A673 (cell line): ENCODE measurements at regions not wholly inside any gene's neighbourhood (a gene's known extent, or its start where the extent isn't known, plus 50 kb on each side); places are given as distances from the start of the nearest gene placed in this dataset.

Experiments
- BruUV-seq: library from RNA; stranded (reverse); fragments of 400-500 nt; replicated peaks from 2 replicates; lab custom pipeline; 2021; lab: Mats Ljungman, UMichigan
- CTCF ChIA-PET: fragments of 300-600 bp; sonication (Branson Sonifier 250); formaldehyde crosslinking; loops from one replicate; lab custom pipeline; 2022; ENCODE audit warnings: antibody characterized with exemption; lab: Charles Lee
- POLR2A ChIA-PET: fragments of 300-600 bp; sonication (Branson Sonifier 250); formaldehyde crosslinking; loops from one replicate; lab custom pipeline; 2022; ENCODE audit warnings: antibody characterized with exemption; ENCODE audit not compliant: low non-redundant PET; lab: Charles Lee
- DNase-seq: peaks from one replicate; pipeline ENCODE4 v3.0.0-alpha.2; 2015; ENCODE audit warnings: low spot score
- H3K27ac ChIP-seq: fragments of 200-600 bp; sonication (generic); 2 replicates; pipeline ENCODE4 v1.5.1; 2016; ENCODE audit warnings: mixed run types, low read depth, mild to moderate bottlenecking, mixed read lengths, antibody characterized with exemption, low read length; ENCODE audit not compliant: poor library complexity, severe bottlenecking
- H3K27me3 ChIP-seq: fragments of 200-600 bp; sonication (generic); replicated peaks from 2 replicates; pipeline ENCODE4 v1.6.1; 2017; ENCODE audit warnings: mixed run types, low read depth, mild to moderate bottlenecking, mixed read lengths, antibody characterized with exemption, low read length; ENCODE audit not compliant: insufficient read depth, poor library complexity
- H3K36me3 ChIP-seq: fragments of 200-600 bp; sonication (generic); 2 replicates; pipeline ENCODE4 v1.6.1; 2016; ENCODE audit warnings: mixed run types, mild to moderate bottlenecking, mixed read lengths, antibody characterized with exemption, low read length; ENCODE audit not compliant: insufficient read depth, poor library complexity, severe bottlenecking
- H3K4me1 ChIP-seq: fragments of 200-600 bp; sonication (generic); 2 replicates; pipeline ENCODE4 v1.6.1; 2017; ENCODE audit warnings: mixed run types, mild to moderate bottlenecking, mixed read lengths, antibody characterized with exemption, low read length; ENCODE audit not compliant: insufficient read depth, poor library complexity, severe bottlenecking
- H3K4me3 ChIP-seq: fragments of 200-600 bp; sonication (generic); 2 replicates; pipeline ENCODE4 v1.5.1; 2016; ENCODE audit warnings: low read depth, mixed run types, mild to moderate bottlenecking, mixed read lengths, low read length; ENCODE audit not compliant: poor library complexity, severe bottlenecking
- H3K9me3 ChIP-seq: fragments of 200-600 bp; sonication (generic); 2 replicates; pipeline ENCODE4 v1.6.1; 2016; ENCODE audit warnings: mixed run types, low read depth, mild to moderate bottlenecking, mixed read lengths, antibody characterized with exemption, low read length; ENCODE audit not compliant: poor library complexity, severe bottlenecking
- CTCF ChIP-seq: fragments of 300-800, 200-600 bp; sonication (generic); conservative IDR thresholded peaks from 2 replicates; pipeline ENCODE4 v1.5.1; 2017; ENCODE audit warnings: low read depth, mild to moderate bottlenecking, antibody characterized with exemption, low read length, moderate library complexity, mixed read lengths
- EZH2 ChIP-seq: fragments of 200-600 bp; sonication (generic); IDR thresholded peaks from 2 replicates; pipeline ENCODE4 v1.6.1; 2017; ENCODE audit warnings: borderline replicate concordance, low read depth, mild to moderate bottlenecking, mixed read lengths, antibody characterized with exemption, low read length; ENCODE audit not compliant: poor library complexity, severe bottlenecking
- intact Hi-C: fragments of 100-400 bp; cut with micrococcal nuclease; formaldehyde crosslinking; loops from one replicate; pipeline ENCODE4 v1.10.0; 2022; ENCODE audit not compliant: unreplicated experiment

DNA sequence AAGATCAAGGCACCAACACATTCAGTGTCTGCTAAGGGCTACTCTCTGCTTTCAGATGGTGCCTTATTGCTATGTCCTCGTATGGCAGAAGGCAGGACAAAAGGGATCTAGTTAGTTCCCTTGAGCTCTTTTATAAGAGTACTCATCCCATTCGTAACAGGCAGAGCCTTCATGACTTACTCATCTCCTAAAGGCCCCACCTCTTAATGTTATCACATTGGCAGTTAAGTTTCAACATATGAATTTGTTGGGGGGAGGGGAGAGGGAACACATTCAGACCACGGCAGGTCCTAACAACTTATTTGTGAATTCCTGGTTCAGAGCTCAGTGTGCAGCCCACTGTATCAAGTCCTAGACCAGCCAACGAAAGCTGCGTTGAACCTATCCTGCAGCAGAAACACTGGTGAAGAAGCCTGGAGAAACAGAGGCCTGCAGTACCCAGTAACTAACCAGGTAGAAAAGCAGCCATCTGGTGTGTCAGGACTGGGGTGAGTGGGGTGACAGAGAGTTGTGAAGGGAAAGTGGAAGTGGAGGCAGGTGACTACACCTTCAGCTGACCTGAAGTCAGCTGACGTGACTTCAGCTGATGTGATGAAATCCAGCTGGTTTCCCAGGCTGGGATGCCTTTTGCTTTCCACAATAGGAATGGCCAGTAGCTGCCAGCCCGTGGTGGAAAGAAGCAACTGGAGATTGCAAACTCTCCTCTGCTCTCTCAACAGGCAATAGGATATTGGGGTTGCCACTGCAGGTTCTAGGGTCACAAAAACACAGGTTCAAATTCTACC is 101.6 kb upstream of the PLXNC1 start:
- no TSS peak for BruUV-seq
- CTCF ChIA-PET = no interaction called here

DNA sequence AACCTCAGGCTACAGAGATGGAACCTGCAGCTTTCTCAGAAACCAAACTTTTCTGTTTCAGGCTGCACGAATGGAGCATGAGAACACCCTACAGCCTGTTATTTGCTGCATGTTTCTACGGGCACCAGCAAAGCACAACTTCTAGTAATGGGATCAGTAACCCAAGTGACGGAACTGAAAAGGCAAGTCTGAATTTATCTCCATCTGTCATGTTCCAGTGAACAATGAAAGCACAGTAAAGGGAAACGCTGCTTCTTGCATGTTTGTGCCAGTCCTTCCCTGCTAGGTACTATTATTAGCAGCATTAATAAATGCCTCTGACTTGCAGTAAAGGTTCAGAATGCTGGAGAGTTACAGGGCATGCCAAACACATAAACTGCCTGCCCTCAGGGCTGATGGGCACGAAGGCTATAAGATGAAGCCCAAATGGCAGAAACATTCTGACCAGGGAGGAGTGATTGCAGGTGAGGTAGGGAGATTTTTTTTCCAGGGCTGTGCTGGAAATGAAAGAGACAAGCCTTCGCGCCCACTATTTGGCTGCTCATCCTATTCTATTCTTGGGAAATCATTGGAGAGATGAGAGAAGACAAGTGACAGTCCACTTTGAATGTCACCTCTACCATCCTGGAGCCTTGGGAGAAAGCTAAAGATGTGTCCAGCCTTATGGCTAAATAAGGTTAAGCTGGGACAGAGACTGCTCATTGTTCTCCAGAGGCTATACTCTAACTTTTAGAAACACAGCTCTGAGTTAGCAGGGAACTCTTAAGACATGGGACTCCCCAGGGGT is 100.4 kb upstream of the PLXNC1 start:
- intact Hi-C loops = no loop called here
- H3K9me3 ChIP-seq = no peaks in the 10 kb centered on the region
- DNase-seq = no peak
- H3K27ac ChIP-seq = no peak overlapping the region
- no peaks in the 10 kb centered on the region for H3K4me1 ChIP-seq
- no peaks in the 10 kb centered on the region for H3K27me3 ChIP-seq
- BruUV-seq = no TSS peak
- ChIA-PET CTCF (no interaction called here), POLR2A (no interaction called here)
- no peak overlapping the region for H3K4me3 ChIP-seq
- TF ChIP-seq CTCF (no peak), EZH2 (no peak)
- H3K36me3 ChIP-seq = no peaks in the 10 kb centered on the region

More for the DNA sequence above, 101.6 kb upstream of the PLXNC1 start:
- POLR2A ChIA-PET = no interaction called here
- H3K27me3 ChIP-seq = no peaks in the 10 kb centered on the region
- H3K36me3 ChIP-seq = no peaks in the 10 kb centered on the region
- no peak overlapping the region for H3K4me3 ChIP-seq
- DNase-seq = no peak
- no peaks in the 10 kb centered on the region for H3K9me3 ChIP-seq
- H3K4me1 ChIP-seq = peaks cover 10% of the 10 kb centered on the region
- TF ChIP-seq CTCF = no peak
- no peak for TF ChIP-seq EZH2
- intact Hi-C loops = no loop called here
- H3K27ac ChIP-seq = no peak overlapping the region

GRCh38 chr12:94048757-94049156 is 99.6 kb upstream of the PLXNC1 start:
- CTCF ChIA-PET = no interaction called here
- no peaks in the 10 kb centered on the region for H3K36me3 ChIP-seq
- TF ChIP-seq CTCF (no peak), EZH2 (no peak)
- no peak overlapping the region for H3K27ac ChIP-seq
- H3K9me3 ChIP-seq = no peaks in the 10 kb centered on the region
- POLR2A ChIA-PET = no interaction called here
- H3K4me1 ChIP-seq = no peaks in the 10 kb centered on the region
- H3K27me3 ChIP-seq = no peaks in the 10 kb centered on the region
- no peak overlapping the region for H3K4me3 ChIP-seq
- intact Hi-C loops = no loop called here
- no peak for DNase-seq
- no TSS peak for BruUV-seq
